ENCODE measurements at regions not wholly inside any gene's neighbourhood (a gene's known extent, or its start where the extent isn't known, plus 50 kb on each side); places are given as distances from the start of the nearest gene placed in this dataset.

DNA sequence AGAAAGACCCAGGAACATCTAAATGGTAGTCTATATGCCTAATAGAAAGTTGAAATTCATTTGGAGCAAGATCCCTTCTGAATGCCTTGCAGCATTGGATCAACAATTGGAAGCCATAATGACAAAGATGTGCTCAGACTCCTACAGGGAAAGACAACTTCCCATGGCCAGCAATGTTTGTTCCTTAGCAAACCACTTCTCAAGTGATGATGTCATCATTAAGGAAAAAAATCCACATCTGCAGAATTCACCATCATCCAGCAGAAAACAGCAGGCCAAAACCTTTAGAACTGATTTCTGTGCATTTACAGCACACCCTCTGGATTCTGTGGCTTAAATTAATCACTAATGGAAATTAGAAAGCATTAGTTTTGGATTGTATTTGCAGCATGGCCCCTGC, 82.4 kb upstream of the ZIC3 start:
- H3K4me1 Mint-ChIP-seq (ENCODE audit: low read depth): no peaks in the 10 kb centered on the region
- H3K4me3 Mint-ChIP-seq: no peak overlapping the region
- no peaks in the 10 kb centered on the region for H3K9me3 Mint-ChIP-seq
- no peak overlapping the region for H3K27ac Mint-ChIP-seq
- no peak for DNase-seq
- peaks cover 35% of the 10 kb centered on the region for H3K27me3 Mint-ChIP-seq
- no peaks in the 10 kb centered on the region for H3K36me3 Mint-ChIP-seq (ENCODE audit: low read depth)

DNA sequence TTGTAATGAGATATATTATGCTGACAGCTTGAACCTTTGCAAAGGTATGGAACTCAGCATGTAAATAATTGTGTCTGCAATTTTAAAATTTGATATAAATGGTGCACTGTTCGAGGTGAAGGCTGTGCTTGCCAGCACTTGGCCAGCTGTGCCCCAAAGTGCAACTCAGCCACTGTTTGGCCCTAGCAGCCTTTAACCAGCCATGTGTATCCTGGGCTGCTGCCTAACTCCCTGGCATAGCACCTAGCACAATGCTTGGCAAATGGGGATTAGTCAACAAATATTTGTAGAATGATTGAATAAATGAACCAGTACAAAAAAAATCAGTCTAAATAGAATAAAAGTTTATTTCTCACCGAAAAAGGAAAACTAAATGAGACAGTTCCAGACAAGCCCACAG, 83.8 kb upstream of the ZIC3 start:
- H3K36me3 Mint-ChIP-seq (ENCODE audit: low read depth): no peaks in the 10 kb centered on the region
- no peak overlapping the region for H3K27ac Mint-ChIP-seq
- H3K9me3 Mint-ChIP-seq: no peaks in the 10 kb centered on the region
- H3K4me3 Mint-ChIP-seq: no peak overlapping the region
- no peaks in the 10 kb centered on the region for H3K4me1 Mint-ChIP-seq (ENCODE audit: low read depth)
- H3K27me3 Mint-ChIP-seq: peaks cover 36% of the 10 kb centered on the region
- no peak for DNase-seq

DNA sequence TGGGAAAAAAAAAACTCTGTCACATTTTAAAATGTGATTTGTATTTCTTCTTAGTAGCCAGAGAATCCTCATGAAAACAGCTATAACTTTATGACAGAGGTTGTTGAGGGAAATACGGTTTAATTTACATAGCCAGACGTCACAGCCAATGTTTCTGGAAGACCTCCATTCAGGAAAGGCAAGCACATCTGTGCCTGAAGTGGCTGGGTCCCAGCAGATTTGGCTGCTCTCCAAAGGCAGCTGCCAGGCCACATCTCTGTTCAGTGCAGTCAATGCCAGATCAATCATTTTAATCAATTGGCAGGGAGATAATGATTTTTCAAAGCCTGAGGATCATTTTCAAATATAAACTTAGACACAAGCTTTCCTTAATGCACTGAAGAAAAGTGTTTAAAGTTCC, 86.5 kb upstream of the ZIC3 start:
- no peak overlapping the region for H3K4me3 Mint-ChIP-seq

DNA sequence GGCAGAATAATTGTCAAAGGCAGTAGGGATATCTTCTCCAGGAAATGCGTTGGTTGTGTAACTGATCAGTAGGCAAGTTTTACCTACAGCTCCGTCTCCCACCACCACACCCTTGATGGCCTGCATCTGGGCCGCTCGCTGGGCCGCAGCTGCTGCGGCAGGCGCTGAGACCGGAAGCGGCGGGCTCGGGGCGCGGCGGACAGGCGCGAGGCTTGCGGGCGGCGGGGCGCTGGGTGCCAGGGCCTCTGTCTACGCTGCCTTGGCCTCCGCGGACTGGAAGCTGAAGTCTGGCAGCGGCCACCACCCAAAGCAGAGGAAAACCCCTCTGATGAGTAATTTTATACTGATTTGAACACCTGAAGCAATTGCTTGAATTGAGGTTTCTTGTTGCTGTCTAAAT, 124.2 kb upstream of the ZIC3 start:
- Mint-ChIP-seq H3K4me3 (no peak overlapping the region), H3K9me3 (peaks cover 2% of the 10 kb centered on the region), H3K4me1 (ENCODE audit: low read depth) (no peaks in the 10 kb centered on the region), H3K27me3 (peaks cover 37% of the 10 kb centered on the region), H3K27ac (no peak overlapping the region), H3K36me3 (ENCODE audit: low read depth) (no peaks in the 10 kb centered on the region)
- DNase-seq: no peak

More for the DNA sequence above, 86.5 kb upstream of the ZIC3 start:
- peaks cover 22% of the 10 kb centered on the region for H3K27me3 Mint-ChIP-seq
- no peak for DNase-seq
- H3K27ac Mint-ChIP-seq: no peak overlapping the region
- no peaks in the 10 kb centered on the region for H3K4me1 Mint-ChIP-seq (ENCODE audit: low read depth)
- H3K9me3 Mint-ChIP-seq: no peaks in the 10 kb centered on the region
- H3K36me3 Mint-ChIP-seq (ENCODE audit: low read depth): no peaks in the 10 kb centered on the region

DNA sequence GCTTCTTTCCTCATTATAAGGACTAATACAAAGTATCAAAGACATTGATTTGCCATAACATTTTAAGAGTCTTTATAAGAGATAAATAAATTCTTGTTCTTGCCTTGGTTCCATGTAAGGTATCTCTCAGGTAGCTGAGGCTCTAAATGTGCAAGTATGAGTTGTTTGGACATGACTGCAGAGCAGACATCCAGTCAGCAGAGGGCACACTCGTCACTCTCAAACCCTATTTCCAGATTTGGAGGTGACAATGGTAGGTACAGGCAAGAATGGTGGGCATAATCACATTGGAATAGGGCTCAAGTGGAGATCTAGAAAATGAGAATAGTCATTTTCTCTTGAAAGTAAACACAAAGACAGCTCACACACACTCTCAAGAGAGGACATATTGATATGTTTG, 133.3 kb upstream of the ZIC3 start:
- Mint-ChIP-seq H3K9me3 (peaks cover 3% of the 10 kb centered on the region), H3K4me1 (ENCODE audit: low read depth) (peaks cover 3% of the 10 kb centered on the region), H3K27me3 (peaks cover 60% of the 10 kb centered on the region), H3K36me3 (ENCODE audit: low read depth) (no peaks in the 10 kb centered on the region), H3K27ac (no peak overlapping the region), H3K4me3 (no peak overlapping the region)
- no peak for DNase-seq

DNA sequence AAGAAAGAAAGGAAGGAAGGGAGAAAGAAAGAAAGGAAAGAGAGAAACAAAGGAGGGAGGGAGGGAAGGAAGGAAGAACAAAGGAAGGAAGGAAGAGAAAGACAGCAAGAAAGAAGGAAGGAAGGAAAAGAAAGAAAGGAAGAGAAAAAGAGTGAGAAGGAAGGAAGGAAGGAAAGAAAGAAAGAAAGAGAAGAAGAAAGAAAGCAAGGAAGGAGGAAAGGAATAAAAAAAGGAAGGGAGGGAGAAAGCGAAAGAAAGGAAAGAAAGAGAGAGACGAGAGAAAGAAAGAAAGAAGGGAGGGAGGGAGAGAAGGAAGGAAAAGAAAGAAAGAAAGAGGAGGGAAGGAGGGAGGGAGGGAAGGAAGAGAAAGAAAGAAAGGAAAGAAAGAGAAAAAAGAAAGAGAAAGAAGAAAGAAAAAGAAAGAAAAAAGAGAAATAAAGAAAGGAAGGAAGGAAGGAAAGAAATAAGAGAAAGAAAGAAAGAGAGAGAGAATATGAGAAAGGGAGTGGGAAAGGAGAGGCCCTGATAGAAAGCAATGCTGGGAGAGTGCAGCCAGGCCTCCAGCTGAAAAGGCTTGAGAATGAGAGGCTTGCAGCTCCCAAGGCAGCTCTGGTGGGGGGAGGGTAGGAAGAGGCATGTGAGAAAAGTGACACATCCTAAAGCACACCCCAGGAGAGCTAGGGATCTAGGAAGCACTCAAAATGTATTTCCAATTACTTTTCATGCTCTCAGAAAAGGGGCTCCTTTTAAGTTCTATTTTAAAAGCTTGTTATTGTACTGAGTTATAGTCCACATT, 134.0 kb upstream of the ZIC3 start:
- no peak overlapping the region for H3K4me3 Mint-ChIP-seq
- H3K36me3 Mint-ChIP-seq (ENCODE audit: low read depth): no peaks in the 10 kb centered on the region
- no peak for DNase-seq
- H3K4me1 Mint-ChIP-seq (ENCODE audit: low read depth): peaks cover 4% of the 10 kb centered on the region
- peaks cover 3% of the 10 kb centered on the region for H3K9me3 Mint-ChIP-seq
- H3K27me3 Mint-ChIP-seq: peaks cover 63% of the 10 kb centered on the region
- no peak overlapping the region for H3K27ac Mint-ChIP-seq

DNA sequence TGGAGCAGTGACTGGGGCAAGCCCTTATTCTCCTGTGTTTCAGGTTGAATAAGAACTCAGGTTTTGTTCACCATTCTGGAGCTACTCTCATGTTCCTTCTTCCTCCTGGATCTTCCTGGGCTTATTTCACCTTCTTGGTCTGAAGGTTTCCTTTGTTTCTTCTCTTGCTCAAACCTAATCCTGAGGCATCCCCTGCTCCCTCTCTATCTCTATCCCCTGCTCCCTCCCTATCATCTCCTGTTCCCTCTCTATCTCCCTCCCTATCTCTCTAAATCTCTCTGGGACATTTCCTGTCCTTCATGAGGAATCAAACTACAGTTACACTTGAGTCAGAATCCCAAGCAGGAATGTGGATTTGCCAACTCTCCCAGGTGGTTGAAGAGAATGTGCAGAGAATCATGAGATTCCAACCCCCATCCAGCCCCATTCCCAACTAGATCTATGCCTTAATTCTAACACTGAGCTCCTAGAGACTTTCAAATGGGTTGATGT, 134.9 kb upstream of the ZIC3 start:
- no peak overlapping the region for H3K4me3 Mint-ChIP-seq
- H3K27ac Mint-ChIP-seq: no peak overlapping the region
- peaks cover 3% of the 10 kb centered on the region for H3K9me3 Mint-ChIP-seq
- DNase-seq: no peak
- H3K36me3 Mint-ChIP-seq (ENCODE audit: low read depth): no peaks in the 10 kb centered on the region
- peaks cover 69% of the 10 kb centered on the region for H3K27me3 Mint-ChIP-seq
- H3K4me1 Mint-ChIP-seq (ENCODE audit: low read depth): peaks cover 8% of the 10 kb centered on the region

DNA sequence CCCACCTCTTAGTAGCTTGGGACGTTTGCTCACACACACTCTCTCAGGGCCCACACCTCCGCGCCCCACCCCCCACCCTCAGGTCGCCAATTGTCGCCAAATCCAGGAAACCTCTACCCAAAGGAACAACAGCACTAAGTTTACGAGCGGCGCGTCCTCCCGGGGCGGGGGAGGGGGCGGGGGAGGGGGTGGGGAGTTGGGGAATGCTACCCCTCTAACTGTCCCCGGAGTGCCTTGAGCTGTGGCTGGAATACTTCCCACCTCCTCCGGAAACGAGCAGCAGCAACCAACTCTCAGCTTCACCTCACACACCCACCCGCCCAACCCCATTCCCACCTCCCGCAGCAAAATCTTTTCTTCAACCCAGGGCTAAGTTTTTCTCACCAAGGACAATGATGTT, 135.6 kb upstream of the ZIC3 start:
- Mint-ChIP-seq H3K27me3 (peaks cover 69% of the 10 kb centered on the region), H3K36me3 (ENCODE audit: low read depth) (no peaks in the 10 kb centered on the region), H3K4me1 (ENCODE audit: low read depth) (peaks cover 8% of the 10 kb centered on the region), H3K9me3 (no peaks in the 10 kb centered on the region), H3K4me3 (no peak overlapping the region), H3K27ac (no peak overlapping the region)
- DNase-seq: no peak

DNA sequence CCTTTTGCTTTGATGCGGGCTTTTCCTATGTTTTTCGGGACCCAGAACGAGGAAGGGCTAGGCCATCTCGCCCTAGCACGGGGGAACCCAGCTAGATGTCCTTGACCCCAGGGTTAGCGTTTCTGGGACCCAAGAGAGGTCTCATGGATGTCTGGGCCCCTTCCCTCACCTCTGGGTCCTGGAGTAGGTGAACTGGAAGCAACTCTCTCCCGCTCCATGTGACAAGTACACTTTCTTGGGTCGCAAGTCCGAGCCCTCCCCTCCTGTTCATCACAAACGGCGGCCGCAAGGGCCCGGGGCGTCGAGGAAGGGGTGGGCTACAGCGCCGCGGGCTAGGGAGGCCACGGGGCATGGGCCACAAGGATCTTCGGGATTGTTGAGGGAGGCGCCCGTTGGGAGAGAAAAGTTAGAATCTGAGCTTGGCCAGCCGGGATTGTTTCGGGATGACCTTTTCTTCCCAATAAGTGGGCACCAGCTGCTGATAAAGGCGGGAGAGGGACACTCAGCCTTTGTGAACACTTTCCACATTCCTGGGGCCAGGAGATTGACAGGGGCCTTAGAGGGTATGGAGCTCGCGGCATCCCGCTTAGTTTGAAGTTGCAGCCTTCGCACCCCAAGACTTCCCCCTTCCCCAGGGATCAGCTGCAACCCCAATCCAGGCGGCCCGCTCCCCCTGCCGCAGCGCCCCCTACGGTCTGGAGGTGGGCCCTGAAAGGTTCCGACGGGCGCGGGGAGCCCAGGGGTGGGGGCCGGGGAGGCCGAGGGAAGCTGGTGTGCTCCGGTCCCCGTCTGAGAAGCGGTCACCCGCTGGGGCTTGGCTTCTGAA, 136.9 kb upstream of the ZIC3 start:
- Mint-ChIP-seq H3K9me3 (no peaks in the 10 kb centered on the region), H3K4me1 (ENCODE audit: low read depth) (peaks cover 8% of the 10 kb centered on the region), H3K36me3 (ENCODE audit: low read depth) (no peaks in the 10 kb centered on the region), H3K4me3 (peak overlapping the region; percentile 35), H3K27ac (no peak overlapping the region), H3K27me3 (peaks cover 81% of the 10 kb centered on the region)
- DNase-seq: no peak

DNA sequence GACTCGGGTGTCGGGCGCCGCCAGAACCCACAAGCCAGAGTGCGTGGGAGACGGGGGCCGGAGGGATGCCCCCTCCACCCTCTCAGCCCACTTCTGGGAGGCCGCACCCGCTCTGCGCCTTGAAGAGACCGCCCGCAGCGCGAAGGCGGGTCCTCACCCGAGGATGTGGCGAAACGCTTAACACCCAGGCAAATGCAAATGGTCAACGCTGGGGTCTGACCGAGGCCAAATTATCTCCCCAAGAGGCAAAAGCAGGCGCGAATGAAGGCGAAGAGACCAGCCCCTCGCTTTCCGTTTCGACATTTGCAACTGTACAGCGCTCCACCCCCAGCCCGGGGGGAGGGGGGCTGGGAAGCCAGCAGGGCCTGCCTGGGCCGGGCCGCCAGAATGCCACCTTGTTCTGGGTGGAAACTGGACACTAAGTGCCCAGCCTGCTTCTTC, 137.7 kb upstream of the ZIC3 start:
- no peaks in the 10 kb centered on the region for H3K9me3 Mint-ChIP-seq
- H3K36me3 Mint-ChIP-seq (ENCODE audit: low read depth): no peaks in the 10 kb centered on the region
- peaks cover 8% of the 10 kb centered on the region for H3K4me1 Mint-ChIP-seq (ENCODE audit: low read depth)
- DNase-seq: no peak
- H3K27ac Mint-ChIP-seq: no peak overlapping the region
- H3K4me3 Mint-ChIP-seq: peak overlapping the region; percentile 70
- H3K27me3 Mint-ChIP-seq: peaks cover 85% of the 10 kb centered on the region

DNA sequence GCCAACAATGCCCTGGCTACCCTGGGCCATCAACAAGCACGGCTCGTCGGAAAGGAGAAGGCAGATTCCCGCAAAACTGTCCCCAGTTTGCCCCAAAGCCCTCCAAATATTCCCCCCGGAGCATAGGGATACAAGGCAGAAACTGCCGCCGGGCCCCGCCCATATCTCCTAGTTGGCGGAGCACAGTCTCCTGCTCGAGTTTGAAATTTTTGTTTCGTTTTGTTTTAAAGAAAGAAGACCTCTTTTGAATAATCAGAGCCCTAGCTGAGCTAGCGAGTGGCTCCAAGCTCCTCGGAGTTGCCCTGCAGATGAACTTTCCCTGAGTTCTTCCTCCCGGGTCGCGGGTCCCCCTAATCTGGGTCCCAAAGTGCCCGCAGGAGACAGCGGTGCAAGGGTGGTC, 138.1 kb upstream of the ZIC3 start:
- no peaks in the 10 kb centered on the region for H3K9me3 Mint-ChIP-seq
- H3K27me3 Mint-ChIP-seq: peaks cover 85% of the 10 kb centered on the region
- no peak for DNase-seq
- peak overlapping the region; percentile 70 for H3K4me3 Mint-ChIP-seq
- H3K36me3 Mint-ChIP-seq (ENCODE audit: low read depth): no peaks in the 10 kb centered on the region
- peaks cover 8% of the 10 kb centered on the region for H3K4me1 Mint-ChIP-seq (ENCODE audit: low read depth)
- H3K27ac Mint-ChIP-seq: no peak overlapping the region

DNA sequence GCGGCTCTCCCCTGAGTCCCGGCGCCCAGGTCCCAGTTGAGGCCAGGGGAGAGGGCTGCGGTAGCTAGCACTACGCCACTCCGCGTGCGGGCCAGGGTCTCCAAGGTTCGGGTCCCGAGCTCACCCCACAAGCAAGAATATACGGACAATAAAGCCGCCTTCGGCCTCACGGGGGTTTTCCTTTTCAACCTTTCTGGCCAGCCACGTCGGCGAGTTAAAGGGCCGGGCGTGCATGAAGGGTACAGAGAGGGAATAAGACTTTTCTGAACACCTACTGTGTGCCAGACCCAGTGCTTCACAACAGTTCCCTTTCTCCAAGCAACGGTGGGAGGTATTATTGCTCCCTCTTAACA, 138.5 kb upstream of the ZIC3 start:
- H3K36me3 Mint-ChIP-seq (ENCODE audit: low read depth): no peaks in the 10 kb centered on the region
- no peak for DNase-seq
- peak overlapping the region; percentile 70 for H3K4me3 Mint-ChIP-seq
- H3K9me3 Mint-ChIP-seq: no peaks in the 10 kb centered on the region
- H3K4me1 Mint-ChIP-seq (ENCODE audit: low read depth): peaks cover 8% of the 10 kb centered on the region
- peaks cover 86% of the 10 kb centered on the region for H3K27me3 Mint-ChIP-seq
- H3K27ac Mint-ChIP-seq: no peak overlapping the region

DNA sequence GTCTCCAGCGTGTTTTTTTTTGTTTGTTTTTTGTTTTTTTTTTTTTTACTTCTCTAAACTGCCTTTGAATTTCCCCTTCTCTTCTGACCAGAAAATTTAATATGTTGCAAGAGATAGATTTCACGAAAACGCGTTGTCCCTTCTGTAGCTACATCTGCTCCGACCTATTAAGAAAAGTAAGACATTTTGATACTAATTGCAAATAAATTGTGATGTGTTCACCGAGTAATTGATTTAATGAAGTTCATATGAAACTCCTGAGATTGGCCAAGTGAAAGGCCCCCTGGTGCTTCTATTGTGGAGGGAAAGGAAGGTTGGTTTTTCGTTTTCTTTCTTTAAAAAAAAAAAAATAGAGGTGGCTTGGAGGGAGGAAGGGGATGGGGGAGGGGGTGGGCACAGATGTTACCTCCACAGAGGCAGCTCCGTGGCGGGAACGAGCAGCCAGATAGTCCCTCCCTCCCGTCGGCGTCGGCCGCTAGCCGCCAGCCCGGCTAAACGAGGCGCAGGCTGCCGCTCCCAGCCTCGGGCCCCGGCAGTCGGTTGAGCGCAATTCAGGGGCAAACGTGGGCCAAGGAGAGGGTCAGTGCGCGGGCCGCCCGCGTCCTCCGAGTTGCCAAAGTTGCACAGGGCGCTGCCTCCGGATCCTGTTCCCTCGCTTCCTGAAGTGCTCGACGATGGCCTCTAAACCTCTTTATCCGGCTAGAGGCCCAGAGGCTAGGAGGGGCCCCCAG, 139.1 kb upstream of the ZIC3 start:
- H3K9me3 Mint-ChIP-seq: no peaks in the 10 kb centered on the region
- H3K36me3 Mint-ChIP-seq (ENCODE audit: low read depth): no peaks in the 10 kb centered on the region
- DNase-seq: no peak
- peaks cover 8% of the 10 kb centered on the region for H3K4me1 Mint-ChIP-seq (ENCODE audit: low read depth)
- H3K27me3 Mint-ChIP-seq: peaks cover 91% of the 10 kb centered on the region
- H3K27ac Mint-ChIP-seq: no peak overlapping the region
- peak overlapping the region; percentile 70 for H3K4me3 Mint-ChIP-seq

DNA sequence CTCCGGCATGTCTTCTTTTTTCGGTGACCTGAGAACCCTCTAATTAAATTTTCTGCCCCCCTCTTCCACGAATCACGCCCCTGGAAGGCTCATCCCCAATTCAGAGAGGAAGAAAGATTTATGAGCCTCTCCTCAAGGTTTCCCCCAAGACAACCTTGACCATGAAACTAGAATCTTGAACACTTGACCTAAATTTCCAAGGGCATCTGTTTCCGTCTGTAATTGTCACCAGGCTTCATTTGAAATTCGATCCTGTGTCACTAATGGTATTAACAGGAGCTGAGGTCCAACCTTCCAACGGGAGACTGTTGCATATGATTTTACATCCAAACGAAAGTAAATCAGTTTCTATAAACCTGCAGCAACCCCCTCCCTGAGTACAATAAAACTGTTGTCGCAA, 139.9 kb upstream of the ZIC3 start:
- H3K9me3 Mint-ChIP-seq: no peaks in the 10 kb centered on the region
- H3K36me3 Mint-ChIP-seq (ENCODE audit: low read depth): no peaks in the 10 kb centered on the region
- H3K27me3 Mint-ChIP-seq: peaks cover 91% of the 10 kb centered on the region
- peaks cover 8% of the 10 kb centered on the region for H3K4me1 Mint-ChIP-seq (ENCODE audit: low read depth)
- no peak overlapping the region for H3K4me3 Mint-ChIP-seq
- DNase-seq: no peak
- H3K27ac Mint-ChIP-seq: no peak overlapping the region

Measured in activated T-cell treated with anti-CD3 and anti-CD28 coated beads, Interleukin-2, amount 50 U/mL, for 24 hours (primary cell).